ENCODE measurements at regions not wholly inside any gene's neighbourhood (a gene's known extent, or its start where the extent isn't known, plus 50 kb on each side); places are given as distances from the start of the nearest gene placed in this dataset.

DNA sequence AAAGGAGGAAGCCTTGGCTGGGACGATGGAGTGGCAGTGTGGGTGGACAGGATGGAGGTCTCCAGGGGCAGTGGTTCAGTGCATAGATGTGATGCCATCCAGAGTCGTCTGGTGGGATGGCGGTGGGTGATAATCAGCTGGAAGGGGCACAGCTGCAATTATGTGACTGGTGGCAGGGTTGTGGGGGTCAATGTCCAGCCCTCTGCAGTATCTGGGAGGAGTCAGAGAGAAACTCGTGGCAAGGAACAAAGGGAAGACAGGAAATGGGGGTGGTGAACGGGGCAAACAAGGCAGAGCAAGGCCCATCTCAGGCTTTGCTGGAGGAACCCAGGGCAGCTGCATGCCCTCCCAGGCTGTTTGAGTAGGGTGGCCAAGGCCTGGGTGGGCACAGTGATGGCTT lies 118.3 kb upstream of the USP24 start:
- no peak for DNase-seq

GRCh38 chr1:55331351-55331750 lies 116.2 kb upstream of the USP24 start:
- no peak for DNase-seq

GRCh38 chr1:55329808-55330432 lies 114.8 kb upstream of the USP24 start:
- no peak for DNase-seq

DNA sequence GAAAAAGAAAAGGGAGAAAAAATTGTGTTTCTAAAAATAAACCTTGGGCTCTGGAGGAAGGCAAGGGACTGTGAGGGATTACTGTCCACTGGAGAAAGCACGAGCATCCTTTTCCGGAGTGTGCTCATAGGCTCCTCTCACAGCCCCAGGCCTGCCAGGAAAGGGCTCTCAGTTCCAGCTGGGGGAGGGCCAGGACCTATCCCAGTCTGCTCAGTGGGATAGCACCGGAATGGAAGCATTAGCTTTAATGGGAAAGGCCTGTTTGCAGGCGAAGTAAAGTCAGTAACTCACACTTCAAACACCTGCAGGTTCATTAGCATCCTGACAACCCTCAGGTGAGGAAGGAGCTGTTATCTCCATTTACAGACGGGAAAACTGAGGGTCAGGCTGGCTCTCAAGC lies 113.9 kb upstream of the USP24 start:
- no peak for DNase-seq

GRCh38 chr1:55326496-55327243 lies 111.5 kb upstream of the USP24 start:
- no peak for DNase-seq

GRCh38 chr1:55323760-55324159 lies 108.6 kb upstream of the USP24 start:
- no peak for DNase-seq

GRCh38 chr1:55322842-55323241 lies 107.7 kb upstream of the USP24 start:
- DNase-seq: no peak

GRCh38 chr1:55321942-55322341 lies 106.8 kb upstream of the USP24 start:
- DNase-seq: no peak

- DNase-seq: no peak
Observed at GRCh38 chr1:55320891-55321290, 105.7 kb upstream of the USP24 start.

GRCh38 chr1:55318116-55318817 lies 103.1 kb upstream of the USP24 start:
- DNase-seq: no peak

GRCh38 chr1:55317673-55318072 lies 102.5 kb upstream of the USP24 start:
- no peak for DNase-seq

DNA sequence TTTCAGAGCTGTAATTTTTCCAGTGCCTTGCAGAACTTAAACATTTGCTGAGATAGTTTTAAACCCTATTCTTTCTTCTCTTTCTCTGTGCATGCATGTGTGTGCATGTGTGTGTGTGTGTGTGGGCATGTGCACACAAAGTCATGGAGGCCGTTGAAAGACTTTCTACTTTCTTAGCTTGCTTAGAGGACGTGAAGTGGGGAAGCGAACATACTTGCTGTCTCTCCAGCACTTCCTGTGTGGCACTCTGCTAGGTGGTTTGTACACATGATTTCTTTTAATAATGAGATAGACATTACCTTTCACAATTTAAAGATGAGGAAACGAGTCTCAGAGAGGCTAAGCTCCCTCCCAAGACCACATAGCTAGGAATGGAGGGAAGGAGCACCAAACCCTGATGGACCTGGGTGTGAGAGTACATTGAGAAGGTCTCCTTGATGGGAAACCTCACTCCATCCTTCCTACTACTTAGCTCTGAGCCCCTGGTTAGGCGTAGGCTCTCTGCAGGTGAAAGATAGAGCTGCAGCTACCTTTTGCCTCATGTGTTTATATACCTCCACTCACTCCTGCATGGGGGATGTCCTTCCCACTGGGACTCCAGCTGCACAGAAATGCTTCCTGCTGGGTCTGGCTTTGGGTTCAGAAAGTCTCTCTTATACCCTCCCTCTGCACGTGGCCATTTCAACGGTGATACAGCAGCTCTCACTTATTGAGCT lies 101.9 kb upstream of the USP24 start:
- DNase-seq: no peak

DNA sequence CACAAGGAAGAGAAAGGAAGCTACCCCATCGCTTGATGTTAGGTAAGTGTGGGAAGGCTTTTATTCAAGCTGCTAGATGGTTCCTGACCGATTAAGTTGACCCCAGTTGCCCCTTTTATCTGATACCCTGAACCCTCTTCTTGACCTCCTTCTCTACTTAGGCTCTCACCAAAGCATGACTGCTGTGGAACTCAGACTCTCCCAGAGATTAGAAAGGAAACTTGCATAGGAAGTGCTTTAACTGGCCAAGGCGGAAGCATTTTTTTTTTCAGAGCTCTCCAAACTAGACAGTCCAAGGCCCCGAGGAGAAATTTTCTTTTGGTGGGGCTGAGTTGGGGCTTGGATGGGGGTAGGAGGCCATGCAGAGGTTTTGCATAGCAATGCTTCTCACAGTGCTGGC lies 101.3 kb upstream of the USP24 start:
- no peak for DNase-seq

DNA sequence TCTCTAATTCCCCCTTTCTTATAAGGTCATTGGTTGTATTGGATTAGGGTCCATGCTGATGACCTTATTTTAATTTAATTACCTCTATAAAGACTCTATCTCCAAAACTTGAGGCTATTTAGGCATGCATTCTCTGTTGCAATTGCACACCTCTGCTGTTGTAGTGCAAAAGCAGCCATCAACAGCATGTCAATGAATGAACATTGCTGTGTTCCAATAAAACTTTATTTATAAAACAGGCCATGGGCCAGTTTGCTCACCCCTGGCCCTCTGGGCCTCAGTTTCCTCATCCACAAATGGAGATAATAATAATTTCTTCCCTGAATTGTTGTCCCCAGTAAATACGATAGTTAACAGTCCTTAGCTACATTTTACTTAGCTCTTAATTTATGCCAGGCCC lies 100.4 kb upstream of the USP24 start:
- DNase-seq: no peak

GRCh38 chr1:55314740-55315139 lies 99.6 kb upstream of the USP24 start:
- no peak for DNase-seq

GRCh38 chr1:55313903-55314302 lies 98.7 kb upstream of the USP24 start:
- no peak for DNase-seq

GRCh38 chr1:55311979-55312378 lies 96.8 kb upstream of the USP24 start:
- no peak for DNase-seq

DNA sequence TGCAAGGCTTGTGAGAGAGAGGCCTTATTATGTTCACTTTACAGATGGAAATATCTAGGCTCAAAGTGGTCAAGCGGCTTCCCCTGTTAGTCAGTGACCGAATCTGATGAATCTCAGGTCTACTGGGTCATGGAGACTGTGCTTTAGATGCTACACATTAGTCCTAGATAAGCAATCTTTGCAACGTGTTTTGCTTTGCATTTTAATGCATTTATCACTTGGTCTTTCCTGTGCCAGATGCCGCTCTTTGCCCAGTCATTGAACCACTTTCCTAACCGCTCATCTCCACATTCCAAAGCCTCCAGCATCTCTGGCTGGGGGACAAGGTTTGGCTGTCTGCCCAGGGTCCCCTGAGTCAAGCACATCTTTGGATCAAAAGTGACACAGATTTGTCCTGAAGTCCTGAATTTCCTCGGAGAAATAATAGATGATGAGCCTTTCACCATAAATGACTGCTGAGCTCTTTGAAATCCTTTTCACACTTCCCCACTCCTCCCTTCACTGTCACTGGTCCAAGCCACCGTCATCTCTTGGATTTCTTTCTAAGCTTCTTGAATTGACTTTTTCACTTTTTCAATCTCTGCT lies 96.0 kb upstream of the USP24 start:
- no peak for DNase-seq

DNA sequence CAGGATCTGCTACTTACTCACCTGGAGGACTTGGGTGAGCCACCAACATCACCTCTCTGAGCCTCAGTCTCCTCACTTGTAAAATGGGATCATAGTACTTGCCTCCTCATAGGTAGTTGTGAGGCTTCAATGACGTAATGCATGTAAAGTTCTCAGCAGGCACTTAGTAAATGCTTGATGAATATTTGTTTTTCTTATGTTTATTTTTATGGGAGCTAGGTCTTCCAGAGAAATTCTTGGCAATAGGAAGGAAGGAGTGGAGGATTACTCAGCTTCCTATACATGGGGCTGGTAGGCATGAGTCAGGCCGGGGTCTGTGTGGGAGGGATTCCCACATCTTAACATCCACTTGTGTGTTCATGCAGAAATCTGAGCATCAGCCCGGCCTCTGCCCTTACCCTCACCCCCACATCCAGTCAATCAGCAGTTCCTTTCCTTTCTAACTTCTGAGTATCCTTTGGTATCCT lies 95.4 kb upstream of the USP24 start:
- DNase-seq: no peak

DNA sequence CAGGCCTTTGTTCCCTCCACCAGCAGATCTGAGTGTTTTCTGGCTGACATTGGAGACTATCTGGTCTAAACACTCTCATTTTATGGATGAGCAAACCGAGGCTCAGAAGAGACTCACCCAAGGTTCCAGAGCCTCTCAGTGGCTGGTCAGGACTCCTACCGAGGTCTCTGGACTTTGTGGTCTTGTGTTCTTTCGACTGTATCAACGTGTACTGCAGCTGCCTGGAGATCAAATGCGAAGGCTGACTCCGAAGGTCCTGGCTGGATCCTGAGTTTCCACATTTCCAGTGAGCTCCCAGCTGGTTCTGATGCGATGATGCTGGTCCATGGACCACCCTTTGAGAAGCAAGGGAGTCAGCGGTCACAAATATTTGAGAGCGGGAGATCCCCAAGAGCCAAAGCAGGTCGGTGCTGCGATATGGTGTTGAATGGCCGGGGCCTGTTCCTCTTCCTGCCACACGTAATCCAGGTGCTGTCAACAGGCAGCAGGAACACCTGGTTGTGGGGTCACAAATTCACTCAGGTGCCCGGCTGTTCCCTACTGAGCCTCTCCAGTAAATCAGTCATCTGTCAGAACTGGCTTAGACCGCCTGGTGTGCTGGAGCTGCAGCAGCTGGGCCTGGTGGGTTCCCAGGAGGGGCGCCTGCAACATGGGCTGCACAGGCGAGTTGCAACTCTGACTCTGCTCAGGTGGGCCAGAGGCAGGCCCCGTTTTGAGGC lies 94.8 kb upstream of the USP24 start:
- no peak for DNase-seq

GRCh38 chr1:55309053-55309452 lies 93.9 kb upstream of the USP24 start:
- DNase-seq: no peak

DNA sequence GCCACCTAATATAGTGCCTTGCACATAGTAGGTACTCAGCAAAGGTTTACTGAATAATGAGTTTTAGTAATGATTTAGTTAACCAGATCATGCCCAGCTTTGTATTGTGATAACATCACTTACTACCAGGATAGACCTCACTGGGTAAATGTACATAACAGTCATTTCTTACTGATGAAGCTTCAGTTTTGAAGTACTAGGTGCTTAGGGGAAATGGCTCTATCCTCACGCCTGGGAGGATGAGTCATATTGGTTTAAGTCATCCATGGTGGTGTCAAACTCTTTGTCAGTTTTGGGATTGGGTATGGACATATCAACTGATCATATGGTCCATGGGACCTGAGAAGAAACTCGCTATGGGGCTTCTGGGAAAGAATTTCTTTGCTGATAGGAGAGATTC lies 90.6 kb upstream of the USP24 start:
- DNase-seq: no peak

Data from activated CD4-positive, alpha-beta T cell treated with anti-CD3 and anti-CD28 coated beads, Interleukin-2, amount 50 U/mL, for 4 hours (primary cell).